HG03060 (cell line): ENCODE measurements at regions not wholly inside any gene's neighbourhood (a gene's known extent, or its start where the extent isn't known, plus 50 kb on each side); places are given as distances from the start of the nearest gene placed in this dataset.

ENCODE experiments used
- ATAC-seq: cut with Tn5 transposase; IDR thresholded peaks from one replicate; pipeline ENCODE4 v1.9.1; 2021; ENCODE audit warnings: low read depth, moderate number of reproducible peaks; ENCODE audit not compliant: unreplicated experiment

DNA sequence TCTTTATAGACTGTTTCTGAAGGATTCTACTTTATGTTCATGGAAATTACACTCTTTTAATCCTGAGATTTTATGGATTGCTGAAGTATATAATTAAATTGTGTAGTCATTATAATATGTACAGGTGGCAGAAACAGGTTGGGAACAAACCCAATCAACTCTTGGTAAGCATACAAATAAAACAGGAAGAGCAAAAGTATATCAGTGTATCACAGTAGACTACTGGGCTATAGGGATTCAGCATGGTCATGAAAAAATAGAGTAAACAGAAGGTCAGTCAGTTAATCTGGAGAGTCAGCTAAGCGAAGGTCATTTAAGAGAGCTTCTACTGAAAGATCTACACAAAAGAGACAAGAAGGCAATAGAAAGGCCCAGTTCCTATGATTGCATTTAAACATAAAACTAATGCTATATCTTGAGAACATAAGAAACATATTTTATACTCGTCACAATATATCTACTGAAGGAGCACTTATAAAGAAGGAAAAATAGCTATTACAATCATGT is 178.9 kb upstream of the ECI2 start:
- no peak for ATAC-seq

DNA sequence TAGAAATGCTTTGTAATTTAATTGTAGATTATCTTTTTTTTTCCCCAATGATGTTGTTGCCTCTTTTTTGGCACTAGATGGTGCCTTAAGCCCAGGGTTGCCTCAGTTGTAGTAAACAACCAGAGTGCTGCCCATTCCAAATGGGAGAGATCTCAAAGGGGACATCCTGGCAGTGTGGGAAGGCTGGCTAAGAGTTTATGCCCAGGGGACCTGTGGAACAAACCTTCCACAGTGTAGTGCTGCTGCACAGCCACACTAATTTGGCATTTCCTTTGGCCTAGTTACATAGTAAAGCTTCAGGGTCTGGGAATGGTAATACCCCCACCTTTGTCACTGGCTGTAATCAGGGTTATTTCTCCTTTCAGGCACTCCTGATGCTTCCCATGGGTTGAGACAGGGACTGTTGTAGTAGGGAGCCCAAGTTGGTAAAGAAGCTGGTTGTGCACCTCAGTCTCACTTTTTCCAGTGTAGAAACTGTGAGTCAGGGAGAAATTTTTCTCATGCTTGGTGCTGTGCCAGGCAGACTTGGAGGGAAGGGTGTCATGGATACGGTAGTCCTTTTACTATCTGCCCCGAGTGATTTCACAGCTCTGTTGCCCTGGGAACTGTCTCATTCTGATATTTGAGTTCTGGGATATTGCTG is 177.8 kb upstream of the ECI2 start:
- ATAC-seq: no peak

DNA sequence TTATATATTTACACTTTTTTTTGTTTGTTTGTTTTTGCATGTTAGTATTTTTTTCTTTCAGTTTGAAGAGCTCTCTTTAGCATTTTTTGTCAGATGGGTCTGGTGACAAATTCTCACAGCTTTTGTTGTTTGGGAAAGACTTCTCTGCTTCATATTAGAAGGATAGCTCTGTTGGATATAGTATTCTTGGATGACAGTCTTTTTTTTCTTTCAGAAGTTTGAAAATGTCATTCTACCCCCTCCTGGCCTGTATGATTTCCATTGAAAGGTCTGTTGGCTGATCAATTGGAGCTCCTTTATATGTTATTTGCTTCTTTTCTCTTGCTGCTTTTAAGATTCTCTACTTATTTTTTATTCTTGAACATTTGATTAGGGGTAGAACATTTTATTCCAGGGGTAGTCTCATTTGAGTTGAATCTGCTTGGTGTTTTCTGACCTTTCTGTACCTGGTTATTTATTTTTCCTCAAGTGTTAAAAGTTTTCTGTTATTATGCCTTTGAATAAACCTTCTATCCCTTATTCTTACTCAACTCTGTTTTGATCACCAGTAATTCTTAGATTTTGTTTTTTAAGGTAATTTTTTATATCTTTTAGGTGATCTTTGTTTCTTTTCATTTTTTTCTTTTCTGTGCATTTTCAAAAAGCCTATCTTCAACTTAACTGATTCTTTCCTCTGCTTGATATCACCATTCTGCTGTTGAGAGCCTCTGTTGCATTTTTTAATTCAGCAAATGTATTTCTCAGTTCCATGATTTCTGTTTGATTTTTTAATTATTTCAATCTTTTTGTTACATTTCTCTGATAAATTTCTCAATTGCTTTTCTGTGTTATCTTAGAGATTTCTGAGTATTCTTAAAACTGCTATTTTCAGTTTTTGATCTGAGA is 176.8 kb upstream of the ECI2 start:
- no peak for ATAC-seq

DNA sequence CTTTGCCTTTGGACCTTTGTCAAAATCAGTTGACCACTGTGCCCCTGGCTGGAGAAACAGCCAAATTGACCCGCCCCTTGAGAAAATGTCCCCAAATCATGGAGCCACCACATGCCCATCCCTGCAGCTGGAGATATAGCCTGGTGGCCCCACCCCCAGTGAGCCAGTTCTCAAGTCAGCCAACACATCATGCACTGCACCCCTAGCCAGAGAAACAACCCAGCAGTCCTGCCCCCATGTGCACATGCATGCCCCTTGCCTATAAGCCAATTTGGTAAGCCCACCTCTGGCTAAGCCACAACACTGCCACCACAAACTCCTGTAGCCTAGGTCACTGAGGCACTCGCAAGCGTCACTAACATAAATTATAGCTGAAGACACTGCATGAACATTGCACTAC is 174.2 kb upstream of the ECI2 start:
- no peak for ATAC-seq

DNA sequence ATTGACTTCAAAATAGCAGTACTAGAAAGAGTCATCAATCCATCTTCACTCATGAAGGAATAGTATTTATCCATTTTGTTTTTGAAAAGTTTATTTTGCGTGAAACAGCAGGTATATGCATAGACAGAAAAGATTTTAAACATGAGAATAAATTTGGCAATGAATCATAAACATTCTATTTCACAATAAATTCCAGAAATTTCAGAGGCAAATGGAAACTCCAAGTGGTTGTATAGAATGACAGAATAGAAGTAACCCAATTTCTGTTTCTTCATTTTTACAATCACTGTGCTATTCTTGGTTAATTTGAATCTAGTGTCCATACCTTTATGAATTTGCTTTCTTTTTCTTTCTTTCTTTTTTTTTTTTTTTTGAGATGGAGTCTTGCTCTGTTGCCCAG is 173.0 kb upstream of the ECI2 start:
- no peak for ATAC-seq

DNA sequence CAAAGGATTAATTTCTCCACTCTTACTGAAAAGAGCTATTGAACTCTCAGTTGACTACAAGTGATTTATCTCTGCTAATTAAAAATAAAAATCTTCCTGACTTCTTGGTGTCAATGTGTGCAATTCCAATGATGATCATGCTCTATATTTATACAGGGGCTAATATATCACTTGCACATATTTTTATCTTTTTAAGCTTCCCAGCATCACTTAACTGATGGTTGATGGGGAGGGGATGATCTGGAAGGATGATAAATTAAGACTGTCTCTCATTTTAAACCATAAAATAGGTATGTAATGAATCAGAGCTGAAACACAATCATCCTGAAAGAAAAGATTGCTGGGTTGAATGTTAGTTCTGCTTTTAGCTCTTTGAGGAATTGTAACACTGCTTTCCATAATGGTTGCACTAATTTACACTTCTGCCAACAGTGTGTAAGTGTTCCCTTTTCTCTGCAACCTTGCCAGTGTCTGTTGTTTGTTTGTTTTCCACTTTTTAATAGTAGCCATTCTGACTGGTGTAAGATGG is 169.6 kb upstream of the ECI2 start:
- ATAC-seq: no peak

DNA sequence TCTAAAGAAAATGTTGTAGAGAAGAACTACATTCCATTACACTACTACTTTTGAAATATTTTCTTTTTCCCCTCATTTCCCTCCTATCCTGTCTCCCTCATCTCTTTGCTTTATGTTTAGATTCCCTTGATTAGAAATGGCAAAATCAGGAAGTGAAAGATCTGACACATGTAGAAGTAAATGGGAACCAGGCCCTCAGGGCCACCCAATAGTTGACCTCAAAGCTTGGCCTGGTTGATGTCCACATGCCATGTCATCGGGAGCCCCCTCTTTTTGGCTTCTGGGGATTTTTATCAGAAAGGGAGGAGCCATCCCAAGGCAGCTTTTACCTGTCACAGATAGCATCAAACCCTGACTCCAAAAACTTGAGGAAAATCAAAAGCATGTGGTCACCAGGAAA is 168.3 kb upstream of the ECI2 start:
- no peak for ATAC-seq

DNA sequence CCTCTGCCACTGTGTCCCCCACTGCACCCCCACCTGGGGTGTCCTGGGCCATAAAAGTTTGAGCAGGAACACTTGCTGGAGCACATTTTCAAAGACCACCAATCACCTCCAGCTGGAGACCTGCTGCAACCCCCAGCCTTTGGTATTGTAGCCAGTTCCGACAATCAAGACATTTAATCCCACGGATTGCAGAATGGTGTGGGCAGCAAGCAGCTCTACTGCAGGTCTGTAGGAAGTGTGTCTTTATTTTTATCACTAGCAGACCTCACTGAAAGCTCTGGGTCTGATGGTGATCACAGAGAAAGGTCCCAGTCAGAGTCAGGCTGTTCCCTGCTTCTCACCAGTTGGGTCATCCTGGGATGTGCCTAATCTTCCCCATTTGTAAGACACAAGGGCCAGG is 167.1 kb upstream of the ECI2 start:
- no peak for ATAC-seq

DNA sequence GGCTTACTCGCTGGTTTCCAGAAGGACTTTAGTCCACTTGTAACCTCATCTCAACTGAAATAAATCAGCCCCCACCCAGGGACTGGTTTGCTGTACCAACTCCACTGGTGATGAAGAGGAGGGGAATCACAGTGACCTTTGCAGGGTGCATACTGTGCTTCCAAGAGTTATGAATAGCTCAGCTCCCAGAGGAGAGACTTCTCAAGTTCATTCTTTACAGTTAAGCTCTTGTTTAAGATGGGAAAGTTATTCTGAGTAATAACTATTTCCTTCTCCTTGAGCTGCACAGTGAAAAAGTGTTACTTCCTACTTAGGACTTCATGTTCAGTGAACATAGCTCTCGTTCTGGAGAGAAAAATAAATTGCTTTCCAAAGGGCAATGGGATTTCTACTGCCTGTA is 166.5 kb upstream of the ECI2 start:
- no peak for ATAC-seq

DNA sequence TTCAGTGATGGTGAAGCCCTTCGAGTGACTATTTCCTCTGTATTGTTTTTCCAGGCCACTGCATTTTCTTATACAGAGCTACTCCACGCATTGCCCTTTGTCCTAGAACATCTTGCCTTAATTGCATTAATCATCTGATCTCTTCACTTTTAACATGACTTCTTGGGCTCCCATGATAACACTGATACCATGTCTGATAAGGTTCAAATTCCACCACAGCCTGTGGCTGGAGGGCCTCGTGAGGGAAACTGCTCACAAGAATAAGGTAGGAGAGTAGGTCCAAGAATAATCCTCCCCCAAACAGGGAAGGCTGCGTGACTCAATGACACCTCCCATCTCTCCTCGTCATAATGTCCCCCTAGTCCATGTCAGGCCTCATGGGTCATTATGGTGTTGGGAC is 165.5 kb upstream of the ECI2 start:
- no peak for ATAC-seq

DNA sequence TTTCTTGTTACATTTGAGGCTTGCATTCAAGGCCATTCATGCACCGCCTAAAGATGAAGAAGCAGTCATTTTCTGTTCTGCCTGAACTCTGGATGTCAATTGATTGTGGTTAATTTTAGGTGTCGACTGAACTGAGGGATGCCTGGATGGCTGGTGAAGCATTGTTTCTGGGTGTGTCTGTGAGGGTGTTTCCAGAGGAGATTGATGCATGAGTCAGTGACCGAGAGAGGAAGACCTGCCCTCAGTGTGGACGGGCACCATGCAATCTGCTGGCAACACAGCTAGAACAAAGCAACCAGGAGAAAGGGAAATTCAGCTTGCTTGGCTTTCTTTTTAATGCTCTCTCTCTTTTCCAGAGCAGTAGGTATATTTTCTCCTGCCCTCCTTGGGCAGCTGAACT is 164.1 kb upstream of the ECI2 start:
- no peak for ATAC-seq

DNA sequence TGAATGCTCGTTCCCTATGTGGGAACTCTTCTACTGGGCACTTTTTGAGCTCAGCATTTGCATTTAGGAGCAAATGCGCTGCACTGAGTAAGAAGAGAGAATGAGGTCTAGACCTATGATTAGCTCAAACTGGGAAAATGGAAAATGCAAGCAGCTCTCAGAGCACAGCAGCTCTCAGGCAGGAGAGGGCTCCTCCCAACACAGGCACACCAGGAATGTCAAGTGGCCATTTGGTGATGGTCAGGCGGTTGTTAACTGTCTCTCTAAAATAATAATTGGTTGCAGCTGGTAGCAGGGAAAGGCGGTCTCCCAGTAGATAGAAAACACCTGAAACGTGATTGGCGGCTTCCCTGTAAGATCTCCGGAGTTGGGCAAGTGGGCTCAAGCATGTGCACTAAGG is 162.0 kb upstream of the ECI2 start:
- no peak for ATAC-seq

DNA sequence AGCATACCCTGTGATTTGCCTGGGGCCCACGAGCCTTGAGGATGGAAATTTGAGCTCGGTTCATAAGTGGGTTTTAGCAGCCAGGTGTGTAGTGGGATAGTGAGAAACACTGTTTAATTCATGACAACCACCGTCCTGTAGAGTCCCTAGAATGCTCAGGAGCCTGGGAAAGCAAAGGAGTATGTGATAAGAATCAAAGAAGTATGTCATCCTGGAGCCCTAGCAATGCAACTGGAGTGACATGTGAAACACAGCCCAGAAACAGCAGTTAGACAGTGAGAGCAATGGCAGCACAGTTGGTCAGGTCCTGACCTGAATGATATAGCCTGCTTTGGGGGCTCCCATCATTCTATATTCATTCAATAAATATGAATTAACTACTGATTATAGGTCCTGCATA is 161.2 kb upstream of the ECI2 start:
- ATAC-seq: no peak

DNA sequence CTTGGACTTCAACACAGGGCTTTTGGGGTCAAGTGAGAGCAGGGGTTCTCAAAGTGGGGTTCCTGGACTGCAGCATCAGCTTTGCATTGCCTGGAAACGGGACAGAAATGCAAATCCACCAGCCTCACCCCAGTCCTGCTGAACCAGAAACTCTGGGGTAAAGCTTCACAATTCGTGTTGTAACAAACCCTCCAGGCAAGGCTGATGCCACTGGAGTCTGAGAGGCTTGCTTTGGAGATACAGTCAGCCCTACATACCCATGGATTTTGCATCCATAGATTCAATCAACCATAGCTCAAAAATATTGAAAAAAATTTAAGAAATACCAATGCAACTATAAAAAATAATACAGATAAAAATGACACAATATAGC is 160.4 kb upstream of the ECI2 start:
- no peak for ATAC-seq

DNA sequence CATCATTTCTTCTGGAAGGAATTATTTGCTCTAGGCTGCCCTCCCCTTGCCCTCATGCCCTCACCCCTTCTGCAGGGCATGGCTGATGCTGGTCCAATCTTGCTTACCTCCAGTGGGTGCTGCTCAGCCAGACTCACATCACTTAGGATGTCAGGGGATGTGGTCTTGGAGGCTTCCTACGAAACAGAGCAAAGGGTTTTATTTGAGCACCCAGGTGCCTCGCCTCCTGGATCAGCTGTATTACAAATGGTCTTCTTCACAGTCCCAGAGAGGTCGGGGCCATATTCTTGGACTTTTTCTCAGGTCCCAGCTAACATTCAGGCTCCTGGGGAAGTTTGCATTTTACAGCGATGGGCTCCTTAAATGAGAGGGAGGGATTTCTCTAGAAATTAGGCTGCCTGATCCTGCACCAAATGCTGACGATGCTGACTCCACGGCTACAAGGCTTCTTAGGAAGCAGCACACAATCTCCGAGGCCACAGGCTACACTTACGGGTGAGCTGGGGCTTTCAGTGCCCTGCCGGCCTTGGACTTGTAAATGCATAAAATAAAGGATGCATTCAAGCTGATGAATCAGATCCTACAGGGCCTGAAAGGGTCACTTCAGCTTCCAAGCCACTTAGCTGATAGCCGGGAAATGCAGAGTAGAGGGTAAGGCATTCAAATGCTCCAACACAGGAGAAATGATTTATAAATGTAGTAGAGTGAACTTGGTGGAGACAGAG is 159.8 kb upstream of the ECI2 start:
- no peak for ATAC-seq

DNA sequence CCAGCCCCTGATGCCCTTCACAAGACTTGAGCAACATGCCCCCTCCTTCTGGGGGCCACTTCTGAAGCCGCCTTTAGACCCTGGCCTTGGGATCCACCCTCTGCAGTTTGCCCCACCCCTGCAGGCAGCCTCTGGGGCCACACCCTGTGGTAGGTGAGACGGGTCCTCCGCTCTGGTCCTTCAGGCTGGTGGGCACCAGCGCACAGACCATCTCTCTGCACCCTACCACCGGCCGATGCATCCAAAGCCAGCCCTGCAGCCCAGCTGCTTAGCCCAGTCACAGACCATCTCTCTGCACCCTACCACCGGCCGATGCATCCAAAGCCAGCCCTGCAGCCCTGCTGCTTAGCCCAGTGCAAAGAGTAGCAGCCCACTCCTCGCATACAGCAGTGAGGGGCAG is 159.3 kb upstream of the ECI2 start:
- ATAC-seq: no peak

DNA sequence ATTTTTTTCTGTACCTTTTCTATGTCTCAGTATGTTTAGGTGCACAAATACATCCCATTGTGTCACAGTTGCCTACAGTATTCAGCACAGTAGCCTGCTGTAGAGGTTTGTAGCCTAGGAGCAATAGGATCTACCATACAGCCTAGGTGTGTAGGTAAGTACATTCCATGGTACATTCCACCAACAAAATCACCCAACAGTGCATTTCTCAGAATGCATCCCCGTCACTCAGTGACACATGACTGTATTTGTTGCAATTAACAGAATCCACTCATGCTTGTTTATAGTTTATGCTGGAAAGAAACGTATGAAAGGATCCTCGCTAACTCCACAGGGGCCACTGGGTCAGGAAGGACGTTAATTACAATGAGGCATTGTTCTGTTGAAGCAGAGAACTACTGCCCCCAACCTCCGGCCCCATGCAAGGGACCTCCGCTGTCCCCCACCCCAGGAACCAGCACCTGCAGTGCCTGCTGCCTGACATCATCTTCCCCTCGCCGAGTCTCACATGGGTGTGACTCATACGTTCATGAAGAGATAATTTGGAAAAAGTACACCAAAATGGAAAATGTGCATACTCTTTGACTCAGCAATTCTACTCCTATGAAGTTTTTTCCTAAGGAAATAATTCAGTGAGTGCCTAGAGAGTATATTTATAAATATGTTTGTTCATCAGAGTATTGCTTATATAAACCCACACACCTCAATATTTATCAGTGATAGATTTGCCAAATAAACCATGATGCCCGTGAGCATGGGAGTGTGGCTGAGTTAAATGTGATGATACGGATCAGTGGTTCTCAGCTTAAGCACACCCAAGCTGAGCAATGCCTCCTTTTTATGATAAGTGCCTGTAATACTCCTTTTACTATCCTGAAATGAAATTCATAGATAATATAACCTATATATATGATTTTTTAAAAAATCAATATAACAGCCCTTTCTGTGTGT is 156.4 kb upstream of the ECI2 start:
- ATAC-seq: no peak

DNA sequence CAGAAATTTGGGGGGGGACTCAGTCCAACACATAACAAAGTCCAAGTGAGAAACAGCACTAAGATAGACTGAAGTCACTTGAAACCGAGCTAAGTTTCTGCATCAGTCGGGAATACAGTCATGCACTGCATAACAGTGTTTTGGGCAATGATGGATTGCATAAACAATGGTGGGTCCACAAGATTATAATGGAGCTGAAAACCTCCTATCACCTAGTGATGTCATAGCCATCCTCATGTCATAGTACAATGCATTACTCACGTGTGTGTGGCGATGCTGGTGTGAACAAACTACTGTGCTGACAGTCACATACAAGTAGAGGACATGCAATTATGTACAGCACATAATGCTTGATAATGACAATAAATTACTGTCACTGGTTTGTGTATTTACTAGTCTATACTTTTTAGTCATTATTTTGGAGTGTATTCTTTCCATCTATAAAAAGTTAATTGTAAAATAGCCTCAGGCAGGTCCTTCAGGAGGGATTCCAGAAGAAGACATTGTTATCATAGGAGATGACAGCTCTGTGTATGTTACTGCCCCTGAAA is 154.5 kb upstream of the ECI2 start:
- no peak for ATAC-seq

DNA sequence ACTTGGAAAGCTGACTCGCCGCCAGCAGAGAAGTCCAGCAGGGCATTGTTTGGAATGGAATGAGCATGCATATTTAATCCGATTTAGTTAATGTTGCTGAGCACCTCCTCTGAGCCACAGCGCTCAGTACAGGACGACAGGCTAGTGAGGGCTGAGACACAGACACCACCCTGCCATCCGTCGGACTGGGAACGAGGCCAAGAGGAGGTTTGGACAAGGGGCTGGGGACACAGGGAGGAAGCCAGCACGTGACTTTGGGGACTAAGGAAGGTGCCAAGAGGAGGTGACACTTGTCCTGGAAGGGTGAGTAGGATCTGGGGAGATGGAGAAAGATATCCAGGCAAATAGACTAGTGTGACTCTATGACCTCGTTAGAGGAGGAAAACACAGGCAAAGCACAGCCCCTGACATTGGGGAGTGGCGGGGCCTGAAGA is 152.5 kb upstream of the ECI2 start:
- no peak for ATAC-seq

DNA sequence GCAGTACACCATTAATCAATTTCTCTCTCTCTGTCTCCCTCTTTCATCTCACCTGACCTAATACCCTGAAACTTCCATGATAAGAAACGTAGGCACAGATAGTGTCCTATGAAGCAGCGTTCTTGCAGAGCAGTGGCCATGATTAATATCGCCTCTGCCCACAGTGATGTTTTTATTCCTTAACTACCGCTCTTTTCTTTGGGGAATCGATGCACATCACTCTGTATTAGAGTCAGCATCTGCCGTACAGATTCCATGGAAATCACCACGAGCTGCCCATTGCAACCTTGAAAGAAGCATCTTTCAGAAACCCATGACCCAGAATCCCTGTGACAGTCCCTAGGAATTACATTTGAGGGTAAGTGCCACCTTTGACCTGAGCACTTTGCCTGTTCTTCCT is 152.0 kb upstream of the ECI2 start:
- no peak for ATAC-seq
